ENCODE measurements at regions not wholly inside any gene's neighbourhood (a gene's known extent, or its start where the extent isn't known, plus 50 kb on each side); places are given as distances from the start of the nearest gene placed in this dataset.

DNA sequence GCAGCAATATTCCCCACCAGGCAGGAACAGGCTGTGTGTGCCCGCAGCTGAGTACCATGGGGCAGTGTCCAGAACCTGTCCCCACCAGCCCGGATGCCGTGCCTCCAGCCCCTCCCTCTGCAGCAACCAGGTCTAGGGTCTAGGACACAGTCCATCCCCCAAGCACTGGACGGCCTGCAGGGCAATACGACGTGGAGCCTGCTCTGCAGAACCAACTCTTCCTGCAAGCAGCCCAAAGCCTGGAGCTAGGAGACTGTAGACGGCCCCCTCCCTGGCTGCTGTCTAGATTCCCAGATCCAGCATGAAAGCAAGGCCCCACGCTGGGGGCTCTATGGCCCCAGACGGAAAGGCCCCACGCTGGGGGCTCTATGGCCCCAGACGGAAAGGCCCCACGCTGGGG lies 128.2 kb upstream of the AFDN start:
- H3K27ac ChIP-seq, result no peak overlapping the region
- TF ChIP-seq, protein P1, sequence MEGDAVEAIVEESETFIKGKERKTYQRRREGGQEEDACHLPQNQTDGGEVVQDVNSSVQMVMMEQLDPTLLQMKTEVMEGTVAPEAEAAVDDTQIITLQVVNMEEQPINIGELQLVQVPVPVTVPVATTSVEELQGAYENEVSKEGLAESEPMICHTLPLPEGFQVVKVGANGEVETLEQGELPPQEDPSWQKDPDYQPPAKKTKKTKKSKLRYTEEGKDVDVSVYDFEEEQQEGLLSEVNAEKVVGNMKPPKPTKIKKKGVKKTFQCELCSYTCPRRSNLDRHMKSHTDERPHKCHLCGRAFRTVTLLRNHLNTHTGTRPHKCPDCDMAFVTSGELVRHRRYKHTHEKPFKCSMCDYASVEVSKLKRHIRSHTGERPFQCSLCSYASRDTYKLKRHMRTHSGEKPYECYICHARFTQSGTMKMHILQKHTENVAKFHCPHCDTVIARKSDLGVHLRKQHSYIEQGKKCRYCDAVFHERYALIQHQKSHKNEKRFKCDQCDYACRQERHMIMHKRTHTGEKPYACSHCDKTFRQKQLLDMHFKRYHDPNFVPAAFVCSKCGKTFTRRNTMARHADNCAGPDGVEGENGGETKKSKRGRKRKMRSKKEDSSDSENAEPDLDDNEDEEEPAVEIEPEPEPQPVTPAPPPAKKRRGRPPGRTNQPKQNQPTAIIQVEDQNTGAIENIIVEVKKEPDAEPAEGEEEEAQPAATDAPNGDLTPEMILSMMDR (conservative IDR thresholded peaks at IDR 0.05), result no peak
- TF ChIP-seq ZFX (IDR thresholded peaks at IDR 0.05), result no peak

DNA sequence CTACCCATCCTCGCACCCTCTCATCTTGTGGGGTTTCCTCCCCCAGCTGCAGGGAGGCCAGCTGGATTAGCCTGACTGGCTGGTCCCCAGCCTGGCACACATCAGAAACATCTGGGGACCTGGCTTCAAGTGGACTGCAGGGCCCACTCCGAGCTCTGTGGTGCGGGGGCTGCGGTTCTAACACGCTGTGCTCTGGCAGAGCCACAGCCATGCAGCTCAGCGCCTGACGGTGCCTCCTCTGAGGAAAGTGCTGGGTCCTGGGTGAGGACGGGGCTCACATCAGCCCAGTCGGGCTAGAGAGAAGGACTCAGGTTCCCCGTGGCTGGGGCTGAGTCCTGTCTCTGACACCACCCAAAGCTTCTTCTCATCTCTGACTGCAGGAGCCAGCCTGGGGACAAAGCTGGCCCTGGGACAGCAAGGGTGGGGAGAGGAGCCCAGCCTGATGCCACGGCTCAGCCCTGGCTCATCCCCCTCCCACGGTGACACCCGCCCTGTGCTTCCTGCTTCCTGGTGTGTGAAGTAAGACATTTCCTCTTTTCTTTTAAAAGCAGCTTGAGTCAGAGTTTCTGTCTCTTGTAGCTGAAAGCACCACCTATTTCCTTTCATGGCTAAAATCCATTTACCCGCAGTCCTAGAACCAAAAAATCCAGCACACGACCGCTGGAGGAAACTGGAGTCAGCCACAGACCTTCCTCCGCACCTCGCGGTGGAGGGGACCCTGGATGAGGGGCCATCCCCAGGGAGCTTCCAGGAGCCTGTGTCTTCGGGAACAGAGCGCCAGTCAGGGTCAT lies 127.4 kb upstream of the AFDN start:
- TF ChIP-seq, protein P1 (conservative IDR thresholded peaks at IDR 0.05), result no peak
- no peak for TF ChIP-seq ZFX (IDR thresholded peaks at IDR 0.05)
- no peak overlapping the region; the same call in 1 of the 2 replicates for H3K27ac ChIP-seq

DNA sequence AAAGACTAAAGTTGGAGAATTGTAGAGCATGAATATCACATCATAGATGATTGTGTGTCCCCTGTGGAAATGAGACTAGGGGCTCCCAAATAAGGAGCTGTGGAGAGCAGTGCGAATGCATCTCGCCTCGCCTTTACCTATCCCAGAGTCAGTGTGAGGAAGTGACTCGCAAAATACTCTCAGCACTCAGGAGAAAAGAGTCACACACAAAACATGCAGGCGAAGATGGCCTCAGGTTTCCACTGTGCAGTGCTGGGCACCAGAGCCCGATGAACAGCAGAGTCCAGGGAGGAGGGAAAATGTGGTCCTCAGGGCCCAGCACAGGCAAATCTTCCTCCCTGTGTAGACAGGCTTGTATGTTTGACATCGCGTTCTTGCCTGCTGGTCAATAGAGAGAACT lies 126.5 kb upstream of the AFDN start:
- TF ChIP-seq ZFX (IDR thresholded peaks at IDR 0.05), result no peak
- TF ChIP-seq, protein P1 (conservative IDR thresholded peaks at IDR 0.05), result no peak

DNA sequence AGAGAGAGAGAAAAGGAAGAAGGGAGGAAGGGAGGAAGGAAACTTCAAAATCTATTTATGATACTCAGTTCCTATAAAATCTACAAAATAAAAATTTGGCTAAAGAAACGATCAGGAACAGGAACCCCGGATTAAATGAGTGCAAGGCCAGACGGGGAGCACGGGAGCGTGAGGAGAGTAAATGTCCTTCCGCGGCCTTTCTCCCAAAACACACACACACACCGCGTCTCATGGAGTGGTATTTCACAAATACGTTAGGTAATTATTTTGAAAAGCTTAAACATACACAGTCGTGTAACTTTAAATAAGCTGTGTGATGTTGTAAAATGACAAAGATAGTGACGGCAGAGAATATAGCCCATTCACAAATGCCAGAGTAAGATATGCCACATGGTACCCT lies 125.7 kb upstream of the AFDN start:
- TF ChIP-seq, protein P1 (conservative IDR thresholded peaks at IDR 0.05), result no peak
- no peak for TF ChIP-seq ZFX (IDR thresholded peaks at IDR 0.05)
- no peak overlapping the region for H3K27ac ChIP-seq

More for the DNA sequence above, 126.5 kb upstream of the AFDN start:
- no peak overlapping the region for H3K27ac ChIP-seq

DNA sequence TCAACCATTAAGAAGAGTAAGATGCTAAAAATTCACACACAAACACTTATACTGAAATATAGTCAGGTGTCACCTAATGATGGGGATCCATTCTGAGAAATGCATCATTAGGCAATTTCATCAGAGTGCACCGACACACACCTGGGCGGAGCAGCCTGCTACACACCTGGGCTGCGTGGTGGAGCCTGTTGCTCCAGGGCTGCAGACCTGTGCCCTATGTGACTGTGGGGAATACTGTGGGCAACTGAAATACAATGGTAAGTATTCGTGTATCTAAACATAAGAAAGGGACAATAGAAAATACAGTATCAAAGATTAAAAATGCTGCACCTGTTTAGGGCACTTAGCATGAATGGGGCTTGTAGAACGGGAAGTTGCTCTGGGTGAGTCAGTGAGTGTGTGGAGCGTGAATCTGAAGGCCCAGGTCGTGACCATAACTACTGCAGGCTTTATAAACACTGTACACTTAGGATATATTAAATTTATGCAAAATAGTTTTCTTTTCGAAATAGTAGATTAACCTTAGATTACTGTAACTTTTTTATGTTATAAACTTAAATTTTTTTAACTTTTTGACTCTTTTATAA lies 124.4 kb upstream of the AFDN start:
- no peak for TF ChIP-seq ZFX (IDR thresholded peaks at IDR 0.05)
- TF ChIP-seq, protein P1 (conservative IDR thresholded peaks at IDR 0.05), result no peak
- no peak overlapping the region for H3K27ac ChIP-seq

DNA sequence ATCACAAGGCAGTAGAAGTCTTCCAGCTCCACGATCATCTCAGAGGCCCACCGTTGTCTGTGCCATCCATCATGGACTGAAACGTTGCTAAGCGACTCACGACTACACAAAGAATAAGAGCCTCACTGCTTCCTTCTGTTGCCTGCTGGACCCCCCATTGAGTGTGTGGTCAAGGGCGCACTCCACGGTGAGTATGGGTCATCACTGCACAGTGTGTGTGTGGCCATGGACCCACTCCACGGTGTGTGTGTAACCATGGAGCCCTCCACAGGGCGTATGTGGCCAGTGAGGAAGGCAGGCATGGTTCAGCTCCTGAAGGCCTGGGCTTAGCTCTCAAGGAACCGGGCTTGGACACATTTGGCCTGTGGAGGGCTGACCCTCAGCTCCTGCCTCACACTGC lies 123.4 kb upstream of the AFDN start:
- TF ChIP-seq, protein P1 (conservative IDR thresholded peaks at IDR 0.05), result no peak
- no peak for TF ChIP-seq ZFX (IDR thresholded peaks at IDR 0.05)
- no peak overlapping the region for H3K27ac ChIP-seq

DNA sequence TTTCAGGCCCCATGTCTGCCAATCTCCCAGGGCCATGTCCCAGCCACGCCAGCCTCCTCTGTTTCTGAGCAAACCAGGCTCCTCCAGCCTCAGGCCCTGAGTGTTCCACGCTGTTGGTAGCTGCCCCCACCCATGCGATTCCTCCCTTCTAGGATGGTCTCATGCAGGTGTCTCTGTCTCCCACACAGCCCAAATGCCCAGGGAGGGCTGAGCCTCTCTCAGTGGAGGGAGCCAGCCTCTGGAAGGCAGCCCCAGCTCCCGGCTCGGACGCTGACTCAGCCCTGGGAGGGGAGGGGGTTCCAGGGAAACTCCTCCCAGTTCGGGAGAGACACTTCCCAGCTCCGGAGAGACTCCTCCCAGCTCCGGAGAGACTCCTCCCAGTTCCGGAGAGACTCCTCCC lies 122.9 kb upstream of the AFDN start:
- TF ChIP-seq ZFX (IDR thresholded peaks at IDR 0.05), result no peak
- TF ChIP-seq, protein P1 (conservative IDR thresholded peaks at IDR 0.05), result no peak
- no peak overlapping the region for H3K27ac ChIP-seq
